ENCODE measurements at regions not wholly inside any gene's neighbourhood (a gene's known extent, or its start where the extent isn't known, plus 50 kb on each side); places are given as distances from the start of the nearest gene placed in this dataset.

GRCh38 chr12:86860776-86861175 lies 604.6 kb upstream of the MGAT4C start:
- no peaks in the 10 kb centered on the region for H3K36me3 Mint-ChIP-seq
- no peak for DNase-seq
- intact Hi-C loops (cut with micrococcal nuclease): loop anchor here in 1 of 2 donors (2.0 kb wide), 1 partner anchor 14 kb away; no protein-coding TSS in a partner anchor
- H3K27ac ChIP-seq (ENCODE audit: low read depth in 1 of 2, low read length in 2 of 2): no peak overlapping the region
- no peaks in the 10 kb centered on the region for H3K36me3 ChIP-seq (replicated peaks in 1 of 2; ENCODE audit: control insufficient read depth in 1 of 2, insufficient read depth in 2 of 2, low read length in 2 of 2)
- H3K4me1 ChIP-seq (ENCODE audit: control insufficient read depth in 1 of 2, insufficient read depth in 2 of 2, low read length in 2 of 2): no peaks in the 10 kb centered on the region
- no peaks in the 10 kb centered on the region for H3K27me3 ChIP-seq (ENCODE audit: control insufficient read depth in 2 of 2, insufficient read depth in 2 of 2, low read length in 2 of 2)
- no peak overlapping the region for H3K4me3 Mint-ChIP-seq
- no peaks in the 10 kb centered on the region for H3K27me3 Mint-ChIP-seq (ENCODE audit: low read depth in 3 of 3)
- no peak overlapping the region for H3K9ac ChIP-seq (ENCODE audit: insufficient read depth, low read length, poor library complexity, severe bottlenecking)
- peaks cover 0 to 2% (median 0%) of the 10 kb centered on the region in 7 donors for H3K9me3 Mint-ChIP-seq
- no peak overlapping the region for H3K27ac Mint-ChIP-seq
- H3K4me1 Mint-ChIP-seq: no peaks in the 10 kb centered on the region
- no peak for TF ChIP-seq CTCF (IDR thresholded peaks at IDR 0.05)
- no peak overlapping the region for H3K4me2 ChIP-seq (replicated peaks; ENCODE audit: extremely low read depth, low read length, poor library complexity, severe bottlenecking)
- H3K9me3 ChIP-seq (replicated peaks in 1 of 2; ENCODE audit: control insufficient read depth in 1 of 2, insufficient read depth in 1 of 2, low read length in 2 of 2): no peaks in the 10 kb centered on the region
- 100% methylated on average over 1 of the region's 3 CpGs for WGBS (ENCODE audit: insufficient coverage)
- H3K4me3 ChIP-seq (replicated peaks in 1 of 3; ENCODE audit: low read depth in 2 of 3, low read length in 3 of 3): no peak overlapping the region
- H4K20me1 ChIP-seq (ENCODE audit: insufficient read depth, low read length): no peaks in the 10 kb centered on the region
- no peak overlapping the region for H2AFZ ChIP-seq (ENCODE audit: insufficient read depth, low read depth, low read length, poor library complexity, severe bottlenecking)
- H3K79me2 ChIP-seq (ENCODE audit: insufficient read depth, low read length): no peaks in the 10 kb centered on the region

GRCh38 chr12:86852451-86852850 lies 596.3 kb upstream of the MGAT4C start:
- Histone ChIP-seq H3K4me2 (replicated peaks; ENCODE audit: extremely low read depth, low read length, poor library complexity, severe bottlenecking) (no peak overlapping the region), H4K20me1 (ENCODE audit: insufficient read depth, low read length) (no peaks in the 10 kb centered on the region), H3K4me3 (replicated peaks in 1 of 3; ENCODE audit: low read depth in 2 of 3, low read length in 3 of 3) (no peak overlapping the region), H3K9ac (ENCODE audit: insufficient read depth, low read length, poor library complexity, severe bottlenecking) (no peak overlapping the region), H3K27me3 (ENCODE audit: control insufficient read depth in 2 of 2, insufficient read depth in 2 of 2, low read length in 2 of 2) (no peaks in the 10 kb centered on the region), H3K36me3 (replicated peaks in 1 of 2; ENCODE audit: control insufficient read depth in 1 of 2, insufficient read depth in 2 of 2, low read length in 2 of 2) (no peaks in the 10 kb centered on the region), H3K9me3 (replicated peaks in 1 of 2; ENCODE audit: control insufficient read depth in 1 of 2, insufficient read depth in 1 of 2, low read length in 2 of 2) (no peaks in the 10 kb centered on the region), H3K79me2 (ENCODE audit: insufficient read depth, low read length) (no peaks in the 10 kb centered on the region), H2AFZ (ENCODE audit: insufficient read depth, low read depth, low read length, poor library complexity, severe bottlenecking) (no peak overlapping the region), H3K4me1 (ENCODE audit: control insufficient read depth in 1 of 2, insufficient read depth in 2 of 2, low read length in 2 of 2) (no peaks in the 10 kb centered on the region), H3K27ac (ENCODE audit: low read depth in 1 of 2, low read length in 2 of 2) (no peak overlapping the region)
- WGBS (ENCODE audit: insufficient coverage): no CpG with 5 or more reads among the region's 1 CpG
- intact Hi-C loops (cut with micrococcal nuclease): no loop called here
- Mint-ChIP-seq H3K4me1 (no peaks in the 10 kb centered on the region), H3K36me3 (no peaks in the 10 kb centered on the region), H3K27me3 (ENCODE audit: low read depth in 3 of 3) (no peaks in the 10 kb centered on the region), H3K27ac (no peak overlapping the region), H3K4me3 (no peak overlapping the region), H3K9me3 (no peaks in the 10 kb centered on the region)
- no peak for DNase-seq
- TF ChIP-seq CTCF (IDR thresholded peaks at IDR 0.05): no peak

All from CD14-positive monocyte (primary cell).